H1 (cell line): ENCODE measurements at regions not wholly inside any gene's neighbourhood (a gene's known extent, or its start where the extent isn't known, plus 50 kb on each side); places are given as distances from the start of the nearest gene placed in this dataset.
A peak's percentile ranks its signal among the peaks of the same experiment; 100 is the strongest.

Source experiments
- CTCF ChIA-PET: fragments of 300-600 bp; sonication (Branson Sonifier 250); formaldehyde crosslinking; loops from one replicate; lab custom pipeline; 2021; ENCODE audit not compliant: partially characterized antibody; lab: Charles Lee
- POLR2A ChIA-PET: fragments of 300-600 bp; sonication (Branson Sonifier 250); formaldehyde crosslinking; loops from one replicate; lab custom pipeline; 2021; ENCODE audit warnings: inconsistent platforms; ENCODE audit not compliant: partially characterized antibody; lab: Charles Lee
- DNase-seq, 2 experiments: peaks; one replicate each; pipeline versions ENCODE4 v3.0.0 to v3.0.0-alpha.2; 2010 to 2022; ENCODE audit warnings: low spot score in 2 of 2, low read depth in 1 of 2, mixed read lengths in 1 of 2
- FAIRE-seq: peaks from 2 replicates; lab custom pipeline; 2011; peaks lifted over from hg19 to GRCh38; lab: Jason Lieb, UNC
- H2AFZ ChIP-seq: 2 replicates; pipeline ENCODE4 v1.8.1; 2012; ENCODE audit warnings: low read length, inconsistent platforms
- H2AK5ac ChIP-seq: 2 replicates; pipeline ENCODE4 v1.6.1; 2013; ENCODE audit warnings: low read depth, low read length
- H2BK120ac ChIP-seq: replicated peaks from 2 replicates; pipeline ENCODE3; 2013; ENCODE audit warnings: low read depth, low read length, inconsistent platforms
- H2BK12ac ChIP-seq: 2 replicates; pipeline ENCODE4 v1.6.1; 2013; ENCODE audit warnings: low read depth, low read length
- H2BK15ac ChIP-seq: 2 replicates; pipeline ENCODE4 v1.6.1; 2013; ENCODE audit warnings: low read length
- H2BK20ac ChIP-seq: 2 replicates; pipeline ENCODE4 v1.6.1; 2013; ENCODE audit warnings: low read length
- H2BK5ac ChIP-seq: 2 replicates; pipeline ENCODE4 v1.6.1; 2013; ENCODE audit warnings: low read depth, low read length
- H3K14ac ChIP-seq: 2 replicates; pipeline ENCODE4 v1.6.1; 2013; ENCODE audit warnings: inconsistent platforms; ENCODE audit not compliant: insufficient read length
- H3K18ac ChIP-seq: 2 replicates; pipeline ENCODE4 v1.6.1; 2013; ENCODE audit warnings: low read length; ENCODE audit errors: extremely low read depth
- H3K23ac ChIP-seq: 2 replicates; pipeline ENCODE4 v1.6.1; 2013; ENCODE audit warnings: inconsistent platforms; ENCODE audit not compliant: insufficient read length
- H3K23me2 ChIP-seq: 2 replicates; pipeline ENCODE4 v1.6.1; 2013; ENCODE audit warnings: low read depth, low read length
- H3K27ac ChIP-seq: 2 replicates; pipeline ENCODE4 v1.6.1; 2011; ENCODE audit warnings: low read depth, low read length, inconsistent platforms
- H3K27me3 ChIP-seq, 4 experiments: replicated peaks in 1 of 4; 1 replicate in 1 of 4; 2 replicates in 3 of 4; pipeline versions ENCODE4 v1.6.1 to v1.8.1; 2011 to 2013; ENCODE audit warnings: low read length in 3 of 4, mild to moderate bottlenecking in 3 of 4, inconsistent platforms in 2 of 4, mixed read lengths in 2 of 4, moderate library complexity in 1 of 4; ENCODE audit not compliant: control insufficient read depth in 3 of 4, insufficient read depth in 3 of 4; ENCODE audit errors: extremely low read depth in 1 of 4
- H3K36me3 ChIP-seq, 4 experiments: 2 replicates each; pipeline versions ENCODE4 v1.6.1 to v1.8.1; 2011 to 2013; ENCODE audit warnings: mild to moderate bottlenecking in 4 of 4, low read length in 3 of 4, moderate library complexity in 2 of 4, control low read depth in 1 of 4, inconsistent platforms in 1 of 4; ENCODE audit not compliant: insufficient read depth in 4 of 4, control insufficient read depth in 2 of 4
- H3K4ac ChIP-seq: replicated peaks from 2 replicates; pipeline ENCODE3; 2013; ENCODE audit warnings: low read length, low read depth, mixed read lengths, inconsistent platforms; ENCODE audit not compliant: insufficient read length
- H3K4me1 ChIP-seq, 4 experiments: replicated peaks in 1 of 4; 1 replicate in 1 of 4; 2 replicates in 3 of 4; pipeline versions ENCODE4 v1.6.1 to v1.8.1; 2011 to 2013; ENCODE audit warnings: low read length in 3 of 4, inconsistent platforms in 2 of 4, mixed read lengths in 1 of 4; ENCODE audit not compliant: insufficient read depth in 4 of 4, control insufficient read depth in 3 of 4
- H3K4me2 ChIP-seq, 2 experiments: 2 replicates each; pipeline versions ENCODE4 v1.6.1 to v1.8.1; 2011 to 2013; ENCODE audit warnings: low read depth in 2 of 2, low read length in 2 of 2, control low read depth in 1 of 2, inconsistent platforms in 1 of 2, mild to moderate bottlenecking in 1 of 2; ENCODE audit not compliant: insufficient read depth in 1 of 2
- H3K4me3 ChIP-seq, 4 experiments: fragments of 200-600, 300-600 bp in 1 of 4; sonication (generic), shearing (Covaris generic), sonication (Bioruptor Twin) in 1 of 4; 2 replicates each; pipeline versions ENCODE4 v1.5.1 to v1.8.1; 2011 to 2016; ENCODE audit warnings: low read length in 4 of 4, low read depth in 3 of 4, control low read depth in 2 of 4, inconsistent platforms in 2 of 4, mild to moderate bottlenecking in 2 of 4, mixed read lengths in 1 of 4, moderate library complexity in 1 of 4; ENCODE audit not compliant: insufficient read depth in 2 of 4; ENCODE audit errors: extremely low read depth in 1 of 4
- H3K56ac ChIP-seq: replicated peaks from 2 replicates; pipeline ENCODE3; 2013; ENCODE audit warnings: low read depth, mild to moderate bottlenecking, mixed read lengths, low read length, inconsistent platforms; ENCODE audit not compliant: insufficient read length
- H3K79me1 ChIP-seq: 2 replicates; pipeline ENCODE4 v1.6.1; 2013; ENCODE audit warnings: low read depth, low read length, control low read depth
- H3K79me2 ChIP-seq, 2 experiments: 2 replicates each; pipeline versions ENCODE4 v1.6.1 to v1.8.1; 2012 to 2013; ENCODE audit warnings: low read length in 2 of 2, mild to moderate bottlenecking in 2 of 2, inconsistent platforms in 1 of 2; ENCODE audit not compliant: insufficient read depth in 2 of 2, control insufficient read depth in 1 of 2
- H3K9ac ChIP-seq, 4 experiments: replicated peaks in 1 of 4; 1 replicate in 1 of 4; 2 replicates in 3 of 4; pipeline versions ENCODE4 v1.6.1 to v1.8.1; 2011 to 2013; ENCODE audit warnings: low read depth in 3 of 4, low read length in 3 of 4, control low read depth in 2 of 4, mild to moderate bottlenecking in 2 of 4, moderate library complexity in 2 of 4, inconsistent platforms in 1 of 4; ENCODE audit errors: extremely low read depth in 1 of 4
- H3K9me3 ChIP-seq, 2 experiments: 2 replicates each; pipeline versions ENCODE4 v1.6.1 to v1.8.1; 2012 to 2013; ENCODE audit warnings: mild to moderate bottlenecking in 2 of 2, moderate library complexity in 2 of 2, control low read depth in 1 of 2, inconsistent platforms in 1 of 2, low read depth in 1 of 2, low read length in 1 of 2, mixed read lengths in 1 of 2; ENCODE audit not compliant: insufficient read depth in 2 of 2
- H4K20me1 ChIP-seq, 2 experiments: replicated peaks in 1 of 2; 2 replicates each; pipeline versions ENCODE3 to v1.8.1; 2011 to 2013; ENCODE audit warnings: inconsistent platforms in 2 of 2, low read length in 2 of 2, mild to moderate bottlenecking in 1 of 2; ENCODE audit not compliant: insufficient read depth in 2 of 2, control insufficient read depth in 1 of 2
- H4K5ac ChIP-seq: 2 replicates; pipeline ENCODE4 v1.6.1; 2013; ENCODE audit warnings: low read length, low read depth, mixed read lengths, inconsistent platforms; ENCODE audit not compliant: insufficient read length
- H4K8ac ChIP-seq: 2 replicates; pipeline ENCODE4 v1.8.0; 2013; ENCODE audit warnings: mild to moderate bottlenecking, moderate library complexity, low read length, inconsistent platforms; ENCODE audit not compliant: insufficient read depth; ENCODE audit errors: extremely low read depth
- H4K91ac ChIP-seq: replicated peaks from 2 replicates; pipeline ENCODE3; 2013; ENCODE audit warnings: low read length, mixed read lengths, inconsistent platforms; ENCODE audit not compliant: insufficient read length
- BRCA1 ChIP-seq: IDR thresholded peaks from 2 replicates; pipeline ENCODE4 v1.6.1; 2012; ENCODE audit warnings: low read depth, low read length, improper control_type of control experiment
- MAFK ChIP-seq: IDR thresholded peaks from 2 replicates; pipeline ENCODE4 v1.6.1; 2012; ENCODE audit warnings: low read depth, mild to moderate bottlenecking, improper control_type of control experiment, low read length
- WGBS, 2 experiments: shearing (Covaris generic) in 1 of 2; methylation state at CpG; one replicate each; pipeline versions ENCODE4 v1.1.6 to v1.1.7; 2013 to 2015; ENCODE audit warnings: low lambda C conversion rate in 2 of 2, mixed read lengths in 2 of 2, inconsistent platforms in 1 of 2, low coverage in 1 of 2, missing lambda C conversion rate in 1 of 2; ENCODE audit not compliant: insufficient replicate concordance in 2 of 2, insufficient coverage in 1 of 2, insufficient read length in 1 of 2; ENCODE audit errors: extremely low coverage in 1 of 2, missing lambda C conversion rate in 1 of 2; 5-methylcytosine and 5-hydroxymethylcytosine counted together
- TF ChIP-seq, protein P1 (sequence below), 3 experiments: IDR thresholded peaks; 1 replicate in 2 of 3; 2 replicates in 1 of 3; pipeline versions ENCODE4 v1.5.1 to v1.6.1; 2011; ENCODE audit warnings: low read length in 3 of 3, mild to moderate bottlenecking in 3 of 3, inconsistent platforms in 2 of 3, low read depth in 1 of 3, moderate library complexity in 1 of 3; ENCODE audit not compliant: insufficient read depth in 1 of 3; ENCODE audit errors: control extremely low read depth in 1 of 3

DNA sequence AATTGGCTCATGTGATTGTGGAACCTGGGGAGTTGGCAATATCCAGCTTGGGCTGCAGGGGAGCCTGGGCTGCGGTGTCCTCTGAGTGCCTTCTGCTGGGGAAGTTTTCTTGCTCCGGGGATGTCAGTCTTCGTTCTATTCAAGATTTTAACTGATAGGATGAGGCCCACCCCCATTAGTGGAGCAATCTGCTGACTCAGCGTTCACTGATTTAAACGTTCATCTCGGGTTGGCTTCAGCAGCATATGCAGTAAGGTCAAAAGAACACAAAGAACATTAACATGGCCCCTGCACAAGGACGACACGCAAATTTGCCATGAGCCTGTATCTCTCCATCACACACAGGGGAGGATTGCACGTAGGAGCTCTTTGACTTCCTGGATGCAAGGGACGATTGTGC, 360.6 kb upstream of the ADARB2 start:
- H2AK5ac ChIP-seq, result no peak overlapping the region
- no peaks in the 10 kb centered on the region for H3K36me3 ChIP-seq
- H4K5ac ChIP-seq, result no peak overlapping the region
- H2BK120ac ChIP-seq, result no peak overlapping the region
- no peaks in the 10 kb centered on the region for H4K20me1 ChIP-seq
- H2AFZ ChIP-seq, result no peak overlapping the region
- H2BK20ac ChIP-seq, result no peak overlapping the region
- WGBS, 2 experiments, result 94% methylated on average over 10 of the region's 10 CpGs; no CpG with 5 or more reads in 1 of the 2 experiments
- H4K91ac ChIP-seq, result no peak overlapping the region
- H3K9me3 ChIP-seq, result no peaks in the 10 kb centered on the region; a peak in 1 of 4 replicates
- TF ChIP-seq, protein P1, sequence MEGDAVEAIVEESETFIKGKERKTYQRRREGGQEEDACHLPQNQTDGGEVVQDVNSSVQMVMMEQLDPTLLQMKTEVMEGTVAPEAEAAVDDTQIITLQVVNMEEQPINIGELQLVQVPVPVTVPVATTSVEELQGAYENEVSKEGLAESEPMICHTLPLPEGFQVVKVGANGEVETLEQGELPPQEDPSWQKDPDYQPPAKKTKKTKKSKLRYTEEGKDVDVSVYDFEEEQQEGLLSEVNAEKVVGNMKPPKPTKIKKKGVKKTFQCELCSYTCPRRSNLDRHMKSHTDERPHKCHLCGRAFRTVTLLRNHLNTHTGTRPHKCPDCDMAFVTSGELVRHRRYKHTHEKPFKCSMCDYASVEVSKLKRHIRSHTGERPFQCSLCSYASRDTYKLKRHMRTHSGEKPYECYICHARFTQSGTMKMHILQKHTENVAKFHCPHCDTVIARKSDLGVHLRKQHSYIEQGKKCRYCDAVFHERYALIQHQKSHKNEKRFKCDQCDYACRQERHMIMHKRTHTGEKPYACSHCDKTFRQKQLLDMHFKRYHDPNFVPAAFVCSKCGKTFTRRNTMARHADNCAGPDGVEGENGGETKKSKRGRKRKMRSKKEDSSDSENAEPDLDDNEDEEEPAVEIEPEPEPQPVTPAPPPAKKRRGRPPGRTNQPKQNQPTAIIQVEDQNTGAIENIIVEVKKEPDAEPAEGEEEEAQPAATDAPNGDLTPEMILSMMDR (IDR thresholded peaks at IDR 0.05; ENCODE audit: control extremely low read depth in 1 of 3, insufficient read depth in 1 of 3, low read depth in 1 of 3, low read length in 3 of 3), result no peak
- peak; percentile 97 for TF ChIP-seq MAFK
- TF ChIP-seq BRCA1, result no peak
- FAIRE-seq (no peak), DNase-seq (no peak)
- H3K23me2 ChIP-seq, result no peaks in the 10 kb centered on the region; the same call in 1 of the 2 replicates
- H2BK15ac ChIP-seq, result no peak overlapping the region
- no peak overlapping the region for H3K23ac ChIP-seq
- no peaks in the 10 kb centered on the region for H3K79me1 ChIP-seq
- H3K14ac ChIP-seq, result no peak overlapping the region
- no peak overlapping the region for H2BK5ac ChIP-seq
- CTCF ChIA-PET, result interaction anchor here (0.7 to 1.1 kb wide), 2 partner anchors 11 to 25 kb away, joined by 3 read pairs; no protein-coding TSS in a partner anchor
- no peak overlapping the region for H3K18ac ChIP-seq
- no peaks in the 10 kb centered on the region for H3K4me1 ChIP-seq
- POLR2A ChIA-PET, result no interaction called here
- H3K27ac ChIP-seq, result no peak overlapping the region
- no peak overlapping the region for H2BK12ac ChIP-seq
- H3K56ac ChIP-seq, result no peak overlapping the region
- H3K27me3 ChIP-seq, result no peaks in the 10 kb centered on the region
- no peak overlapping the region for H3K4me3 ChIP-seq
- H3K79me2 ChIP-seq, result no peaks in the 10 kb centered on the region
- no peak overlapping the region for H3K4ac ChIP-seq
- H3K4me2 ChIP-seq, result no peak overlapping the region
- H4K8ac ChIP-seq, result no peak overlapping the region
- no peak overlapping the region for H3K9ac ChIP-seq
